Liver (tissue), 8 donors: ENCODE measurements at regions not wholly inside any gene's neighbourhood (a gene's known extent, or its start where the extent isn't known, plus 50 kb on each side); places are given as distances from the start of the nearest gene placed in this dataset.

Experiments used
- DNase-seq: peaks from one replicate; pipeline ENCODE4 v3.0.0-alpha.2; 2017; ENCODE audit warnings: low spot score
- H3K27ac ChIP-seq, 2 donors: one replicate each; pipeline ENCODE4 v1.7.0; 2013; ENCODE audit warnings: inconsistent platforms in 2 of 2, low read length in 2 of 2, control low read depth in 1 of 2, low read depth in 1 of 2, mild to moderate bottlenecking in 1 of 2
- H3K27me3 ChIP-seq, 4 donors: one replicate each; pipeline versions ENCODE4 v1.6.1 to v1.7.0; 2013; ENCODE audit warnings: low read length in 3 of 4, inconsistent platforms in 1 of 4, mild to moderate bottlenecking in 1 of 4, moderate library complexity in 1 of 4; ENCODE audit not compliant: control insufficient read depth in 4 of 4, insufficient read depth in 4 of 4
- H3K36me3 ChIP-seq, 4 donors: one replicate each; pipeline versions ENCODE4 v1.6.1 to v1.7.0; 2013; ENCODE audit warnings: low read length in 3 of 4, mild to moderate bottlenecking in 3 of 4, low read depth in 1 of 4, moderate library complexity in 1 of 4; ENCODE audit not compliant: control insufficient read depth in 4 of 4, insufficient read depth in 3 of 4
- H3K4me1 ChIP-seq, 4 donors: one replicate each; pipeline versions ENCODE4 v1.6.1 to v1.7.0; 2013; ENCODE audit warnings: low read length in 3 of 4, mild to moderate bottlenecking in 3 of 4, moderate library complexity in 1 of 4; ENCODE audit not compliant: control insufficient read depth in 4 of 4, insufficient read depth in 4 of 4
- H3K4me3 ChIP-seq, 3 donors: one replicate each; pipeline versions ENCODE4 v1.6.1 to v1.7.0; 2013; ENCODE audit warnings: low read length in 3 of 3, control low read depth in 1 of 3, low read depth in 1 of 3, mild to moderate bottlenecking in 1 of 3
- H3K9ac ChIP-seq, 2 donors: one replicate each; pipeline ENCODE4 v1.7.0; 2013; ENCODE audit warnings: low read length in 2 of 2, mild to moderate bottlenecking in 2 of 2, moderate library complexity in 2 of 2, control low read depth in 1 of 2, low read depth in 1 of 2
- H3K9me3 ChIP-seq, 4 donors: one replicate each; pipeline versions ENCODE4 v1.6.1 to v1.7.0; 2013; ENCODE audit warnings: low read length in 3 of 4; ENCODE audit not compliant: control insufficient read depth in 4 of 4
- EGR1 ChIP-seq, 2 donors: IDR thresholded peaks; 2 replicates each; pipeline ENCODE4 v1.6.1; 2016 to 2018; ENCODE audit warnings: antibody characterized with exemption in 2 of 2, low read depth in 2 of 2
- FOXA1 ChIP-seq: IDR thresholded peaks from 2 replicates; pipeline ENCODE4 v1.6.1; 2016; ENCODE audit warnings: antibody characterized with exemption
- FOXA2 ChIP-seq: IDR thresholded peaks from 2 replicates; pipeline ENCODE4 v1.6.1; 2016; ENCODE audit warnings: antibody characterized with exemption
- HNF4A ChIP-seq, 2 donors: conservative IDR thresholded peaks; 2 replicates each; pipeline ENCODE4 v1.6.1; 2016; ENCODE audit warnings: antibody characterized with exemption in 2 of 2, mild to moderate bottlenecking in 2 of 2
- HNF4G ChIP-seq: IDR thresholded peaks from 2 replicates; pipeline ENCODE4 v1.6.1; 2016; ENCODE audit warnings: antibody characterized with exemption
- JUND ChIP-seq, 2 donors: IDR thresholded peaks; 2 replicates each; pipeline ENCODE4 v1.6.1; 2016; ENCODE audit warnings: antibody characterized with exemption in 2 of 2
- NR2F2 ChIP-seq: IDR thresholded peaks from 2 replicates; pipeline ENCODE4 v1.6.1; 2016; ENCODE audit warnings: antibody characterized with exemption
- RAD21 ChIP-seq, 2 donors: IDR thresholded peaks; 2 replicates each; pipeline ENCODE4 v1.6.1; 2016; ENCODE audit warnings: antibody characterized with exemption in 2 of 2, mild to moderate bottlenecking in 2 of 2
- RXRA ChIP-seq, 2 donors: IDR thresholded peaks; 2 replicates each; pipeline ENCODE4 v1.6.1; 2017 to 2018; ENCODE audit warnings: antibody characterized with exemption in 2 of 2, mild to moderate bottlenecking in 1 of 2
- SP1 ChIP-seq: IDR thresholded peaks from 2 replicates; pipeline ENCODE4 v1.6.1; 2018; ENCODE audit warnings: antibody characterized with exemption, mild to moderate bottlenecking
- TAF1 ChIP-seq: conservative IDR thresholded peaks from 2 replicates; pipeline ENCODE4 v1.6.1; 2016; ENCODE audit warnings: antibody characterized with exemption, mild to moderate bottlenecking
- WGBS: extraction: QIAGEN DNeasy Blood & Tissue Kit; methylation state at CpG from one replicate; pipeline ENCODE4 v1.1.7; 2013; 5-methylcytosine and 5-hydroxymethylcytosine counted together
- TF ChIP-seq, protein P1 (sequence below): IDR thresholded peaks from 2 replicates; pipeline ENCODE4 v1.6.1; 2016; ENCODE audit warnings: antibody characterized with exemption
- TF ChIP-seq, protein P2 (sequence below): IDR thresholded peaks from 2 replicates; pipeline ENCODE4 v1.6.1; 2016; ENCODE audit warnings: antibody characterized with exemption
- TF ChIP-seq, protein P3 (sequence below): IDR thresholded peaks from 2 replicates; pipeline ENCODE4 v1.6.1; 2016; ENCODE audit warnings: antibody characterized with exemption, mild to moderate bottlenecking
- TF ChIP-seq, protein P4 (sequence below): fragments of 150-350 bp; IDR thresholded peaks from 2 replicates; pipeline ENCODE4 v1.5.1; 2017; ENCODE audit warnings: improper control_type of control experiment, low read depth, low read length; ENCODE audit not compliant: missing input control
- donor health status: healthy.
- donor health status: healthy.
- donor health status: healthy.
- donor health status: healthy.
- donor health status: healthy.

DNA sequence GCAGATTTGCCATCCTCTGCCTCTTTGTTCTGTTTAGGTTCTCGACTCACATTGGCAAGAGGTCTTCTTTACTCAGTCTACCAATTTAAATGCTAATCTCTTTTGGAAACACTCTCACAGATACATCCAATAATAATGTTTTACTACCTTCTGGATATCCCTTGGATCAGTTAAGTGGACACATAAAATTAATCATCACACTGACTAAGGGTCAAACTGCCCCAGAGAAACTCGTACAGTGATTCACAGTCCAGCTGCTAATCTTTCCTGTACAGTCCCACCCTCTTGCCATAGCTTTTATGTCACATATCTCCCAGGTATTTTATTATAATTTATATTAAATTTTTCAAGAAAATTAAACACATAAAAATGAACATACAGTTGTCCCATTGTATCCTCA, 360.8 kb upstream of the RGMA start:
- Histone ChIP-seq H3K9ac (no peak overlapping the region), H3K36me3 (no peaks in the 10 kb centered on the region), H3K27ac (no peak overlapping the region), H3K27me3 (peaks cover 0 to 3% (median 0%) of the 10 kb centered on the region in 4 donors), H3K4me3 (no peak overlapping the region), H3K9me3 (peaks cover 0 to 3% (median 0%) of the 10 kb centered on the region in 4 donors), H3K4me1 (no peaks in the 10 kb centered on the region)
- TF ChIP-seq JUND (IDR thresholded peaks at IDR 0.05) (no peak), FOXA2 (no peak), RAD21 (IDR thresholded peaks at IDR 0.05) (no peak), FOXA1 (no peak), HNF4A (conservative IDR thresholded peaks at IDR 0.05) (no peak), EGR1 (IDR thresholded peaks at IDR 0.05; ENCODE audit: low read depth in 2 of 2) (no peak), NR2F2 (no peak)
- TF ChIP-seq, protein P1, sequence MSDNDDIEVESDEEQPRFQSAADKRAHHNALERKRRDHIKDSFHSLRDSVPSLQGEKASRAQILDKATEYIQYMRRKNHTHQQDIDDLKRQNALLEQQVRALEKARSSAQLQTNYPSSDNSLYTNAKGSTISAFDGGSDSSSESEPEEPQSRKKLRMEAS: no peak
- TF ChIP-seq, protein P2, sequence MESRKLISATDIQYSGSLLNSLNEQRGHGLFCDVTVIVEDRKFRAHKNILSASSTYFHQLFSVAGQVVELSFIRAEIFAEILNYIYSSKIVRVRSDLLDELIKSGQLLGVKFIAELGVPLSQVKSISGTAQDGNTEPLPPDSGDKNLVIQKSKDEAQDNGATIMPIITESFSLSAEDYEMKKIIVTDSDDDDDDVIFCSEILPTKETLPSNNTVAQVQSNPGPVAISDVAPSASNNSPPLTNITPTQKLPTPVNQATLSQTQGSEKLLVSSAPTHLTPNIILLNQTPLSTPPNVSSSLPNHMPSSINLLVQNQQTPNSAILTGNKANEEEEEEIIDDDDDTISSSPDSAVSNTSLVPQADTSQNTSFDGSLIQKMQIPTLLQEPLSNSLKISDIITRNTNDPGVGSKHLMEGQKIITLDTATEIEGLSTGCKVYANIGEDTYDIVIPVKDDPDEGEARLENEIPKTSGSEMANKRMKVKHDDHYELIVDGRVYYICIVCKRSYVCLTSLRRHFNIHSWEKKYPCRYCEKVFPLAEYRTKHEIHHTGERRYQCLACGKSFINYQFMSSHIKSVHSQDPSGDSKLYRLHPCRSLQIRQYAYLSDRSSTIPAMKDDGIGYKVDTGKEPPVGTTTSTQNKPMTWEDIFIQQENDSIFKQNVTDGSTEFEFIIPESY: no peak
- TF ChIP-seq, protein P3, sequence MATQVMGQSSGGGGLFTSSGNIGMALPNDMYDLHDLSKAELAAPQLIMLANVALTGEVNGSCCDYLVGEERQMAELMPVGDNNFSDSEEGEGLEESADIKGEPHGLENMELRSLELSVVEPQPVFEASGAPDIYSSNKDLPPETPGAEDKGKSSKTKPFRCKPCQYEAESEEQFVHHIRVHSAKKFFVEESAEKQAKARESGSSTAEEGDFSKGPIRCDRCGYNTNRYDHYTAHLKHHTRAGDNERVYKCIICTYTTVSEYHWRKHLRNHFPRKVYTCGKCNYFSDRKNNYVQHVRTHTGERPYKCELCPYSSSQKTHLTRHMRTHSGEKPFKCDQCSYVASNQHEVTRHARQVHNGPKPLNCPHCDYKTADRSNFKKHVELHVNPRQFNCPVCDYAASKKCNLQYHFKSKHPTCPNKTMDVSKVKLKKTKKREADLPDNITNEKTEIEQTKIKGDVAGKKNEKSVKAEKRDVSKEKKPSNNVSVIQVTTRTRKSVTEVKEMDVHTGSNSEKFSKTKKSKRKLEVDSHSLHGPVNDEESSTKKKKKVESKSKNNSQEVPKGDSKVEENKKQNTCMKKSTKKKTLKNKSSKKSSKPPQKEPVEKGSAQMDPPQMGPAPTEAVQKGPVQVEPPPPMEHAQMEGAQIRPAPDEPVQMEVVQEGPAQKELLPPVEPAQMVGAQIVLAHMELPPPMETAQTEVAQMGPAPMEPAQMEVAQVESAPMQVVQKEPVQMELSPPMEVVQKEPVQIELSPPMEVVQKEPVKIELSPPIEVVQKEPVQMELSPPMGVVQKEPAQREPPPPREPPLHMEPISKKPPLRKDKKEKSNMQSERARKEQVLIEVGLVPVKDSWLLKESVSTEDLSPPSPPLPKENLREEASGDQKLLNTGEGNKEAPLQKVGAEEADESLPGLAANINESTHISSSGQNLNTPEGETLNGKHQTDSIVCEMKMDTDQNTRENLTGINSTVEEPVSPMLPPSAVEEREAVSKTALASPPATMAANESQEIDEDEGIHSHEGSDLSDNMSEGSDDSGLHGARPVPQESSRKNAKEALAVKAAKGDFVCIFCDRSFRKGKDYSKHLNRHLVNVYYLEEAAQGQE: no peak
- no peak for DNase-seq
- WGBS: 54% methylated on average over 2 of the region's 2 CpGs

DNA sequence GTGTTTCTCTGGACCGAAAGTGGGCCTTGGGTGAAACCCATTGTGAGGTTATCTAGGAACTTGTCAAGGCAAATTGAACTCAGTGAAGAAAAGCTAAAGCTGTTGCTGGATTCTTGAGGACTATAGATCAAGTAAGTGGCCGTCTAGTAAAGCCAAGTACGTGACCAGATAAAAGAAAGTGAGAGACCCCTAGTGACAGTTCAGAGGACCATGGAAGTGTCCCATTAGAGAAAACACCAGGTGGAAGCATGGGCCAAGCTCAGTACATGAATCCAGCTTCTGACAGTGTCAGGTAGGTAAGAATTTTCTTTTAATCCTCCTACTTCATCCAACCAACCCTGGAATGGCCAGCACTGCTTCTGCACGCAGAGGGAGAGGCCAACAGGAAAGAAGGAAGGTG, 349.3 kb upstream of the RGMA start:
- Histone ChIP-seq H3K27ac (no peak overlapping the region), H3K4me1 (no peaks in the 10 kb centered on the region), H3K9ac (no peak overlapping the region), H3K4me3 (no peak overlapping the region), H3K27me3 (peaks cover 0 to 4% (median 0%) of the 10 kb centered on the region in 4 donors), H3K36me3 (no peaks in the 10 kb centered on the region), H3K9me3 (no peaks in the 10 kb centered on the region)
- no peak for TF ChIP-seq SP1
- TF ChIP-seq, protein P3: no peak
- TF ChIP-seq NR2F2: no peak
- TF ChIP-seq HNF4G: no peak
- TF ChIP-seq, protein P4, sequence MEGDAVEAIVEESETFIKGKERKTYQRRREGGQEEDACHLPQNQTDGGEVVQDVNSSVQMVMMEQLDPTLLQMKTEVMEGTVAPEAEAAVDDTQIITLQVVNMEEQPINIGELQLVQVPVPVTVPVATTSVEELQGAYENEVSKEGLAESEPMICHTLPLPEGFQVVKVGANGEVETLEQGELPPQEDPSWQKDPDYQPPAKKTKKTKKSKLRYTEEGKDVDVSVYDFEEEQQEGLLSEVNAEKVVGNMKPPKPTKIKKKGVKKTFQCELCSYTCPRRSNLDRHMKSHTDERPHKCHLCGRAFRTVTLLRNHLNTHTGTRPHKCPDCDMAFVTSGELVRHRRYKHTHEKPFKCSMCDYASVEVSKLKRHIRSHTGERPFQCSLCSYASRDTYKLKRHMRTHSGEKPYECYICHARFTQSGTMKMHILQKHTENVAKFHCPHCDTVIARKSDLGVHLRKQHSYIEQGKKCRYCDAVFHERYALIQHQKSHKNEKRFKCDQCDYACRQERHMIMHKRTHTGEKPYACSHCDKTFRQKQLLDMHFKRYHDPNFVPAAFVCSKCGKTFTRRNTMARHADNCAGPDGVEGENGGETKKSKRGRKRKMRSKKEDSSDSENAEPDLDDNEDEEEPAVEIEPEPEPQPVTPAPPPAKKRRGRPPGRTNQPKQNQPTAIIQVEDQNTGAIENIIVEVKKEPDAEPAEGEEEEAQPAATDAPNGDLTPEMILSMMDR: no peak
- TF ChIP-seq RXRA (IDR thresholded peaks at IDR 0.05): no peak
- TF ChIP-seq EGR1 (IDR thresholded peaks at IDR 0.05; ENCODE audit: low read depth in 2 of 2): no peak
- TF ChIP-seq, protein P1: no peak
- TF ChIP-seq FOXA2: no peak
- TF ChIP-seq, protein P2: no peak
- TF ChIP-seq TAF1: no peak
- no peak for TF ChIP-seq RAD21 (IDR thresholded peaks at IDR 0.05)
- TF ChIP-seq JUND (IDR thresholded peaks at IDR 0.05): no peak
- DNase-seq: no peak
- 44% methylated on average over 4 of the region's 4 CpGs for WGBS
